Keratinocyte (primary cell): ENCODE measurements at regions not wholly inside any gene's neighbourhood (a gene's known extent, or its start where the extent isn't known, plus 50 kb on each side); places are given as distances from the start of the nearest gene placed in this dataset.

Source experiments
- DNase-seq: peaks from one replicate; pipeline ENCODE4 v3.0.0-alpha.2; 2011; ENCODE audit warnings: low read depth, missing footprints, low spot score
- FAIRE-seq: peaks from 2 replicates; lab custom pipeline; 2011; peaks lifted over from hg19 to GRCh38; lab: Jason Lieb, UNC
- H2AFZ ChIP-seq: 2 replicates; pipeline ENCODE4 v1.6.0; 2012; ENCODE audit warnings: low read length, control low read depth, inconsistent platforms; ENCODE audit not compliant: control insufficient read depth
- H3K27ac ChIP-seq: 2 replicates; pipeline ENCODE4 v1.5.1; 2011; ENCODE audit warnings: low read length; ENCODE audit not compliant: control insufficient read depth, insufficient read depth
- H3K27me3 ChIP-seq: 3 replicates; pipeline ENCODE4 v1.6.0; 2011; ENCODE audit warnings: low read length; ENCODE audit not compliant: control insufficient read depth, insufficient read depth; ENCODE audit errors: extremely low read depth
- H3K36me3 ChIP-seq, 2 experiments: 2 replicates in 1 of 2; 3 replicates in 1 of 2; pipeline ENCODE4 v1.5.1; 2011; ENCODE audit warnings: low read length in 2 of 2, mild to moderate bottlenecking in 1 of 2; ENCODE audit not compliant: control insufficient read depth in 2 of 2, insufficient read depth in 2 of 2; ENCODE audit errors: extremely low read depth in 1 of 2
- H3K4me1 ChIP-seq: 3 replicates; pipeline ENCODE4 v1.5.1; 2011; ENCODE audit warnings: low read length; ENCODE audit not compliant: control insufficient read depth, insufficient read depth; ENCODE audit errors: extremely low read depth
- H3K4me2 ChIP-seq: 3 replicates; pipeline ENCODE4 v1.6.0; 2011; ENCODE audit warnings: low read depth, low read length; ENCODE audit not compliant: control insufficient read depth, insufficient read depth; ENCODE audit errors: extremely low read depth
- H3K4me3 ChIP-seq, 3 experiments: fragments of 200-600 bp in 1 of 3; sonication (generic) in 1 of 3; 2 replicates in 2 of 3; 3 replicates in 1 of 3; pipeline ENCODE4 v1.5.1; 2011 to 2016; ENCODE audit warnings: low read length in 3 of 3, mild to moderate bottlenecking in 3 of 3, control low read depth in 2 of 3, inconsistent platforms in 1 of 3, low read depth in 1 of 3, mixed read lengths in 1 of 3, mixed run types in 1 of 3, moderate library complexity in 1 of 3; ENCODE audit not compliant: control insufficient read depth in 2 of 3, insufficient read depth in 2 of 3; ENCODE audit errors: extremely low read depth in 1 of 3
- H3K79me2 ChIP-seq: 2 replicates; pipeline ENCODE4 v1.6.0; 2012; ENCODE audit warnings: low read length; ENCODE audit not compliant: control insufficient read depth, insufficient read depth
- H3K9ac ChIP-seq: 3 replicates; pipeline ENCODE4 v1.6.0; 2011; ENCODE audit warnings: low read length; ENCODE audit not compliant: control insufficient read depth, insufficient read depth; ENCODE audit errors: extremely low read depth
- H3K9me1 ChIP-seq: 3 replicates; pipeline ENCODE4 v1.6.0; 2011; ENCODE audit warnings: low read length; ENCODE audit not compliant: control insufficient read depth, insufficient read depth; ENCODE audit errors: extremely low read depth
- H3K9me3 ChIP-seq: 2 replicates; pipeline ENCODE4 v1.5.1; 2012; ENCODE audit warnings: low read depth, low read length; ENCODE audit not compliant: control insufficient read depth
- H4K20me1 ChIP-seq: 3 replicates; pipeline ENCODE4 v1.6.0; 2011; ENCODE audit warnings: low read length; ENCODE audit not compliant: control insufficient read depth, insufficient read depth; ENCODE audit errors: extremely low read depth
- EZH2 ChIP-seq: IDR thresholded peaks from one replicate; pipeline ENCODE4 v1.6.1; 2012; ENCODE audit warnings: inconsistent platforms, mild to moderate bottlenecking, low read length, moderate library complexity
- dilution Hi-C: fragments of 300-500 bp; cut with MboI; formaldehyde crosslinking; loops from one replicate; pipeline ENCODE4 v1.7.0; 2020; ENCODE audit warnings: low sequenced_read_pairs; ENCODE audit not compliant: extremely low pct_ligation_motif_present
- TF ChIP-seq, protein P1 (sequence below), 3 experiments: IDR thresholded peaks in 1 of 3; conservative IDR thresholded peaks in 1 of 3; optimal IDR thresholded peaks in 1 of 3; 2 replicates in 2 of 3; 3 replicates in 1 of 3; pipeline versions ENCODE3 to v1.5.1; 2011; ENCODE audit warnings: low read length in 3 of 3, mild to moderate bottlenecking in 3 of 3, moderate library complexity in 2 of 3, control low read depth in 1 of 3, inconsistent platforms in 1 of 3; ENCODE audit not compliant: insufficient read depth in 2 of 3; ENCODE audit errors: extremely low read depth in 1 of 3

DNA sequence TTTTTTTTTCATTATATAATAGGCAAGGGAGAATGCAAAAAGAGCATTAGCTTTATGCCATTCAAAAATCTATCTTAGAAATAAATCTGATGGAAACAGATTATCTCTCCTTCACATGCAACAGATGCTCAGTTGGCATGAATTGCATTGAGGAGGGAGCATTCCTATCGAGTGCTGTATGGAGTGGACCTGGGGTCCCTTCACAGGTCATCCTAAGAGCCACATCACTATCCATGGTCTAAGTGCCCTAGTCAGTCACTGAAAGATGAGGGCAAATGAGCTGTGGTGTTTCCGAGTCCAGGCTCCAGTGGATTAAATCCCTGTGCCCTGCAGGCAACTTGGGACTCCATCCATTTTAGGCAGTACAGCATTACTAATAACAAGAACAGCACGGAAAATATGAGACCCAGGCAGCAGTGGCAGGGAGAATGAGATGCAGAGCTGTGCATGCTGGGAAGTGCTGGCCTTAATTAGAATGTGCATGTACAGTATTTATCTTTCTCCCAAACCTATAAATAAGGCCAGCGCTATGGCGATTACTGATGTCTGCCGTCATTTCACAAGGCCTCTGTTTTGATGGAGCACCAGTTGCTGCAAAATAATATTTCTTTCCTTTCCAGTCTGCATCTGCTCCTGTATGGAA is 512.3 kb upstream of the PLXNA2 start:
- TF ChIP-seq, protein P1, sequence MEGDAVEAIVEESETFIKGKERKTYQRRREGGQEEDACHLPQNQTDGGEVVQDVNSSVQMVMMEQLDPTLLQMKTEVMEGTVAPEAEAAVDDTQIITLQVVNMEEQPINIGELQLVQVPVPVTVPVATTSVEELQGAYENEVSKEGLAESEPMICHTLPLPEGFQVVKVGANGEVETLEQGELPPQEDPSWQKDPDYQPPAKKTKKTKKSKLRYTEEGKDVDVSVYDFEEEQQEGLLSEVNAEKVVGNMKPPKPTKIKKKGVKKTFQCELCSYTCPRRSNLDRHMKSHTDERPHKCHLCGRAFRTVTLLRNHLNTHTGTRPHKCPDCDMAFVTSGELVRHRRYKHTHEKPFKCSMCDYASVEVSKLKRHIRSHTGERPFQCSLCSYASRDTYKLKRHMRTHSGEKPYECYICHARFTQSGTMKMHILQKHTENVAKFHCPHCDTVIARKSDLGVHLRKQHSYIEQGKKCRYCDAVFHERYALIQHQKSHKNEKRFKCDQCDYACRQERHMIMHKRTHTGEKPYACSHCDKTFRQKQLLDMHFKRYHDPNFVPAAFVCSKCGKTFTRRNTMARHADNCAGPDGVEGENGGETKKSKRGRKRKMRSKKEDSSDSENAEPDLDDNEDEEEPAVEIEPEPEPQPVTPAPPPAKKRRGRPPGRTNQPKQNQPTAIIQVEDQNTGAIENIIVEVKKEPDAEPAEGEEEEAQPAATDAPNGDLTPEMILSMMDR (optimal IDR thresholded peaks at IDR 0.05 in 1 of 3, IDR thresholded peaks at IDR 0.05 in 1 of 3, conservative IDR thresholded peaks at IDR 0.05 in 1 of 3; ENCODE audit: extremely low read depth in 1 of 3, insufficient read depth in 2 of 3, low read length in 3 of 3), result no peak
- no peak for TF ChIP-seq EZH2
- no peak overlapping the region for H3K4me3 ChIP-seq
- H3K9me3 ChIP-seq, result no peaks in the 10 kb centered on the region
- H4K20me1 ChIP-seq, result no peaks in the 10 kb centered on the region
- dilution Hi-C loops, result no loop called here
- no peaks in the 10 kb centered on the region for H3K27me3 ChIP-seq
- no peaks in the 10 kb centered on the region for H3K79me2 ChIP-seq
- H3K4me1 ChIP-seq, result no peaks in the 10 kb centered on the region
- H3K9ac ChIP-seq, result no peak overlapping the region
- H3K9me1 ChIP-seq, result no peaks in the 10 kb centered on the region
- H2AFZ ChIP-seq, result no peak overlapping the region
- no peak overlapping the region for H3K27ac ChIP-seq
- no peak overlapping the region for H3K4me2 ChIP-seq
- H3K36me3 ChIP-seq, result no peaks in the 10 kb centered on the region
- DNase-seq, result no peak
- FAIRE-seq, result no peak

- no peaks in the 10 kb centered on the region for H4K20me1 ChIP-seq
- H3K79me2 ChIP-seq, result no peaks in the 10 kb centered on the region
- FAIRE-seq, result peak; percentile 61
- no peak overlapping the region for H3K4me3 ChIP-seq
- DNase-seq, result peak; percentile 2
- H3K27me3 ChIP-seq, result no peaks in the 10 kb centered on the region
- H3K27ac ChIP-seq, result no peak overlapping the region
- H3K4me2 ChIP-seq, result no peak overlapping the region
- no peaks in the 10 kb centered on the region for H3K4me1 ChIP-seq
- dilution Hi-C loops, result no loop called here
- H3K9me3 ChIP-seq, result no peaks in the 10 kb centered on the region
- TF ChIP-seq, protein P1 (optimal IDR thresholded peaks at IDR 0.05 in 1 of 3, IDR thresholded peaks at IDR 0.05 in 1 of 3, conservative IDR thresholded peaks at IDR 0.05 in 1 of 3; ENCODE audit: extremely low read depth in 1 of 3, insufficient read depth in 2 of 3, low read length in 3 of 3), result no peak
- TF ChIP-seq EZH2, result no peak
- no peaks in the 10 kb centered on the region for H3K9me1 ChIP-seq
- H2AFZ ChIP-seq, result no peak overlapping the region
- no peak overlapping the region for H3K9ac ChIP-seq
- no peaks in the 10 kb centered on the region for H3K36me3 ChIP-seq
These were observed 513.7 kb upstream of the PLXNA2 start for GRCh38 chr1:208757846-208758245.
